ENCODE measurements at regions not wholly inside any gene's neighbourhood (a gene's known extent, or its start where the extent isn't known, plus 50 kb on each side); places are given as distances from the start of the nearest gene placed in this dataset.

DNA sequence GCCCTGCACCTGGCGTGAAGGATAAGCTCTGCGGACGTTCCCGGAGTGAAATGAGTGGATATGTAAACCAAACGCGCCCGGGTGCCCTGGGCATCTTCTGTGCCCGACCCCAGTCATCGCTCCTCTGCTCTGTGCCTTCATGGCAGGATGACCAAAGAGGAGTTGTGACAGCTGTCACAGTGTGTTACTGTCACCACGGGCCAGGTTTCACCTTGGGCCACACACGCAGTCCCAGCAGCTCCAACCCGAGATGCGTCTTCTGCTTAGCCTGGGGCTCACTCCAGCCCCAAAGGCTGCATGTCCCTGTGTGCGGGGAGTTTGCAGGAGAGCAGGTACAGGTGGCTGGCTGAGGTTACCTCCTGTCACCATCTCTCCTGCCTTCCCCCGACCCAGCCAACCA, 311.6 kb downstream of the BMP7 start (continued):
- no peak for TF ChIP-seq SRF (IDR thresholded peaks at IDR 0.05; ENCODE audit: low read depth)
- TF ChIP-seq POLR2A (IDR thresholded peaks at IDR 0.05; ENCODE audit: borderline replicate concordance, extremely low read depth, insufficient read depth, insufficient read length), result no peak
- TF ChIP-seq EGR1 (IDR thresholded peaks at IDR 0.05; ENCODE audit: low read depth), result no peak
- no peak for TF ChIP-seq CBX3 (IDR thresholded peaks at IDR 0.05; ENCODE audit: low read depth)
- TF ChIP-seq CTCF (IDR thresholded peaks at IDR 0.05 in 2 of 3, conservative IDR thresholded peaks at IDR 0.05 in 1 of 3; ENCODE audit: borderline replicate concordance in 1 of 3, insufficient read depth in 1 of 3, low read depth in 2 of 3, low read length in 2 of 3), result no peak
- TF ChIP-seq, protein P1, sequence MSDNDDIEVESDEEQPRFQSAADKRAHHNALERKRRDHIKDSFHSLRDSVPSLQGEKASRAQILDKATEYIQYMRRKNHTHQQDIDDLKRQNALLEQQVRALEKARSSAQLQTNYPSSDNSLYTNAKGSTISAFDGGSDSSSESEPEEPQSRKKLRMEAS (IDR thresholded peaks at IDR 0.05), result no peak
- no peak for TF ChIP-seq CEBPB (IDR thresholded peaks at IDR 0.05; ENCODE audit: low read depth)
- no peak for TF ChIP-seq ZNF274 (IDR thresholded peaks at IDR 0.05; ENCODE audit: low read depth, low read length)
- no peak for TF ChIP-seq EZH2phosphoT487 (IDR thresholded peaks at IDR 0.05; ENCODE audit: borderline replicate concordance)
- no peak for TF ChIP-seq ELF1 (IDR thresholded peaks at IDR 0.05; ENCODE audit: borderline replicate concordance, low read depth)
- no peak for TF ChIP-seq ZFX (IDR thresholded peaks at IDR 0.05)

GRCh38 chr20:56955680-56956079, 310.8 kb downstream of the BMP7 start:
- DNase-seq (ENCODE audit: low read depth, low spot score), result no peak
- CTCF ChIA-PET, result interaction anchor here (1.7 to 2.4 kb wide), 2 partner anchors 18 to 112 kb away, joined by 4 to 6 read pairs; no protein-coding TSS in a partner anchor
- RAD21 ChIA-PET (ENCODE audit: low non-redundant PET in 1 of 2, low total read pairs in 2 of 2, uncharacterized antibody in 2 of 2, unreplicated experiment in 2 of 2), result no interaction called here

More at GRCh38 chr20:56955680-56956079, 310.8 kb downstream of the BMP7 start:
- Histone ChIP-seq H2AFZ (ENCODE audit: low read depth, low read length, poor library complexity, severe bottlenecking) (no peak overlapping the region), H3K9ac (ENCODE audit: low read length) (no peak overlapping the region), H3K36me3 (ENCODE audit: control insufficient read depth in 1 of 2, insufficient read depth in 2 of 2, low read length in 2 of 2) (no peaks in the 10 kb centered on the region), H3K4me2 (ENCODE audit: low read length) (no peak overlapping the region), H3K79me2 (ENCODE audit: insufficient read depth, low read length) (no peaks in the 10 kb centered on the region), H3K4me3 (replicated peaks in 1 of 2; ENCODE audit: low read depth in 1 of 2, low read length in 2 of 2) (no peak overlapping the region), H3K27me3 (ENCODE audit: insufficient read depth, low read length) (no peaks in the 10 kb centered on the region), H3K27ac (ENCODE audit: low read depth, low read length) (no peak overlapping the region), H4K20me1 (ENCODE audit: insufficient read depth) (no peaks in the 10 kb centered on the region), H3K4me1 (ENCODE audit: control insufficient read depth in 1 of 2, insufficient read depth in 2 of 2, low read length in 2 of 2) (no peaks in the 10 kb centered on the region), H3K9me2 (ENCODE audit: insufficient read depth) (no peaks in the 10 kb centered on the region), H3K9me3 (ENCODE audit: control insufficient read depth in 1 of 2, insufficient read depth in 1 of 2, low read depth in 1 of 2, low read length in 2 of 2) (no peaks in the 10 kb centered on the region)
- POLR2A ChIA-PET, result no interaction called here
- no TSS peak for BruUV-seq (replicated peaks)
- ATAC-seq, result no peak
- TF ChIP-seq SRF (IDR thresholded peaks at IDR 0.05; ENCODE audit: low read depth) (no peak), CBX3 (IDR thresholded peaks at IDR 0.05; ENCODE audit: low read depth) (no peak), YY1 (IDR thresholded peaks at IDR 0.05; ENCODE audit: extremely low read depth, insufficient replicate concordance, low read depth, low read length) (no peak)
- intact Hi-C loops (cut with micrococcal nuclease), result no loop called here
